ENCODE measurements at regions not wholly inside any gene's neighbourhood (a gene's known extent, or its start where the extent isn't known, plus 50 kb on each side); places are given as distances from the start of the nearest gene placed in this dataset.

- no peak overlapping the region for H3K4me3 Mint-ChIP-seq
- DNase-seq = no peak
- H3K4me1 Mint-ChIP-seq = no peaks in the 10 kb centered on the region
- H3K36me3 Mint-ChIP-seq (ENCODE audit: low read depth) = no peaks in the 10 kb centered on the region
- peaks cover 8% of the 10 kb centered on the region for H3K9me3 Mint-ChIP-seq
- H3K27me3 Mint-ChIP-seq = no peaks in the 10 kb centered on the region
- intact Hi-C loops (cut with micrococcal nuclease) = no loop called here
- H3K27ac Mint-ChIP-seq = no peak overlapping the region
Measured at GRCh38 chr1:106814418-106814817, 242.1 kb upstream of the PRMT6 start.

DNA sequence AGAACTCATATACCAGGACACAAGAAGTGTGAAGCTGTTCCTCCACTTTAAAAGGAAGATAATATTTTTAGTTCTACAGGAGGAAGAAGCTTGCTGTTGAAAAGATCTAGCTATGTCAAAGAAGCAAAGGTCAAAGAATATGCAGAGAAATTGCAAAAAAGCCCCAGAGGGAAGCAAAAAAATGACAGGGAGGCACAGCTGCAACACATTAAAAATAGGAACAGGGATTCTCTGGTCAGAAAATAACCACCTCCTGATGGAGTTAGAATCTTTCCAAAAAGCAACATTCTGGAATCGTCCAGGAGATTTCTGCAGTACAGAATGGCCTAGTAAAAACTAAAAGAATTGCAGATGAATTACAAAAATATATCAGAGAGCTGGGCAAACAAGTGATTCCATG is 238.9 kb upstream of the PRMT6 start:
- Mint-ChIP-seq H3K4me3 (no peak overlapping the region), H3K27me3 (no peaks in the 10 kb centered on the region), H3K9me3 (no peaks in the 10 kb centered on the region), H3K36me3 (ENCODE audit: low read depth) (no peaks in the 10 kb centered on the region), H3K27ac (no peak overlapping the region), H3K4me1 (no peaks in the 10 kb centered on the region)
- no peak for DNase-seq
- intact Hi-C loops (cut with micrococcal nuclease) = no loop called here

GRCh38 chr1:106831511-106831910 is 225.0 kb upstream of the PRMT6 start:
- H3K36me3 Mint-ChIP-seq (ENCODE audit: low read depth) = no peaks in the 10 kb centered on the region
- no peaks in the 10 kb centered on the region for H3K27me3 Mint-ChIP-seq
- no peak for DNase-seq
- no peaks in the 10 kb centered on the region for H3K9me3 Mint-ChIP-seq
- no peak overlapping the region for H3K27ac Mint-ChIP-seq
- no peaks in the 10 kb centered on the region for H3K4me1 Mint-ChIP-seq
- intact Hi-C loops (cut with micrococcal nuclease) = no loop called here
- H3K4me3 Mint-ChIP-seq = no peak overlapping the region

- intact Hi-C loops (cut with micrococcal nuclease) = no loop called here
- Mint-ChIP-seq H3K4me1 (no peaks in the 10 kb centered on the region), H3K27me3 (no peaks in the 10 kb centered on the region), H3K9me3 (no peaks in the 10 kb centered on the region), H3K36me3 (ENCODE audit: low read depth) (no peaks in the 10 kb centered on the region), H3K4me3 (no peak overlapping the region), H3K27ac (no peak overlapping the region)
- no peak for DNase-seq
Measured at GRCh38 chr1:106836708-106837107, 219.8 kb upstream of the PRMT6 start.

DNA sequence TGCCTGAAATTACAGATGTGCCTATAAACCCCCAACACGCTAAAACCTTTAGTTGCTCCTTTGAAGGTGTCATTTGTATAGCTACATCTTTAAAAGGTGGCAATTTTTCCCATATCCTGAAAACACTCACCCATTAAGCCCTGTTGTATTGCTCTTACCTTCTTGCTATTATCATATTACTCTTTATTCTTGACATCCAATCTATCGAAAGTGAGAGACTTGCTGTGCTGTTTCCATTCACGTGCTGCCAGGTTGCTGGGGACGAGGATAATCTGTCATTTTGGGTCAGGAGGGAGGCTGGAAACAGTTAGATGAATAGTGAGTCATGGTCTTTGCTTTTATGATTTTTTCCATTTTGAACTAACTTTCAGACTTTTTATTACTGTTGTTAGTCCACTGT is 213.0 kb upstream of the PRMT6 start:
- no peaks in the 10 kb centered on the region for H3K4me1 Mint-ChIP-seq
- no peak overlapping the region for H3K4me3 Mint-ChIP-seq
- H3K27me3 Mint-ChIP-seq = no peaks in the 10 kb centered on the region
- no peak for DNase-seq
- no peaks in the 10 kb centered on the region for H3K36me3 Mint-ChIP-seq (ENCODE audit: low read depth)
- no peaks in the 10 kb centered on the region for H3K9me3 Mint-ChIP-seq
- no peak overlapping the region for H3K27ac Mint-ChIP-seq
- intact Hi-C loops (cut with micrococcal nuclease) = no loop called here

- Mint-ChIP-seq H3K4me3 (no peak overlapping the region), H3K9me3 (no peaks in the 10 kb centered on the region), H3K4me1 (no peaks in the 10 kb centered on the region), H3K27ac (no peak overlapping the region), H3K27me3 (no peaks in the 10 kb centered on the region), H3K36me3 (ENCODE audit: low read depth) (no peaks in the 10 kb centered on the region)
- intact Hi-C loops (cut with micrococcal nuclease) = no loop called here
- DNase-seq = no peak
Measured at GRCh38 chr1:106846656-106847055, 209.8 kb upstream of the PRMT6 start.

DNA sequence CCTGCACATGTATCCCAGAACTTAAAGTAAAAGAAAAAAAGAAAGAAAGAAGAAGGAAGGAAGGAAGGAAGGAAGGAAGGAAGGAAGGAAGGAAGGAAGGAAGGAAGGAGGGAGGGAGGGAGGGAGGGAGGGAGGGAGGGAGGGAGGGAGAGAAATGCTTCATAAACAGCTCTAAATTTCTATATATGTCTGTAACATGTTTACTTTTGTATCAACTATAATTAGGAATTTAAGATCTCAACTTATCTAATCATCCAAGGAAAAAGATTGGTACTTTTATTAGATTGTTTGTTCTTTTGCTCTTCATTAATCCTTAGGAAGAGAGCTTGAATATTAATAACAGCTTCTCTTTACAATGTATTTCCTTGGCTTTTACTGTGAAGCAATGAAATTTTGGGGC is 195.4 kb upstream of the PRMT6 start:
- no peak for DNase-seq
- Mint-ChIP-seq H3K9me3 (no peaks in the 10 kb centered on the region), H3K27ac (no peak overlapping the region), H3K27me3 (no peaks in the 10 kb centered on the region), H3K4me3 (no peak overlapping the region), H3K36me3 (ENCODE audit: low read depth) (no peaks in the 10 kb centered on the region), H3K4me1 (no peaks in the 10 kb centered on the region)
- intact Hi-C loops (cut with micrococcal nuclease) = no loop called here

GRCh38 chr1:106868828-106869227 is 187.6 kb upstream of the PRMT6 start:
- intact Hi-C loops (cut with micrococcal nuclease) = no loop called here
- Mint-ChIP-seq H3K4me1 (no peaks in the 10 kb centered on the region), H3K27ac (no peak overlapping the region), H3K4me3 (no peak overlapping the region), H3K36me3 (ENCODE audit: low read depth) (no peaks in the 10 kb centered on the region), H3K9me3 (no peaks in the 10 kb centered on the region), H3K27me3 (no peaks in the 10 kb centered on the region)
- DNase-seq = no peak

DNA sequence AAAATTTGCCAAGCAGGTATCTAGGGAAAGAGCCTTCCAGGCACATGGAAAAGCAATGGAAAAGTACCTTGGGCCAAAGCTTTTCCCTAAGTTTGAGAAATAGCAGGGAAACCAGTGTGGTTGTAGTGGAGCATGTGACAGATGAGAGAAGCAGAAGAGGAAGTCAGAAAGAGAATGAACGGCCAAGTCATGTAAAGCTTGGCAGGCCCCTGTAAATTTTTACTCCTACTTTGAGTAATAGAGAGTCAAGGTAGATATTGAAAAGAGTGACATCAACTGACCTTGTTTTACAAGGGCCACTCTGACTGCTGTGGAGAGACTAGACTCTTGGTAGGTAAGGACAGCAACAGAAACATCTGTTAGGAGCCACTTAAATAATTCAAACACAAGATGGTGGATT is 180.9 kb upstream of the PRMT6 start:
- intact Hi-C loops (cut with micrococcal nuclease) = no loop called here
- Mint-ChIP-seq H3K9me3 (no peaks in the 10 kb centered on the region), H3K36me3 (ENCODE audit: low read depth) (no peaks in the 10 kb centered on the region), H3K27me3 (no peaks in the 10 kb centered on the region), H3K27ac (no peak overlapping the region), H3K4me3 (no peak overlapping the region), H3K4me1 (no peaks in the 10 kb centered on the region)
- no peak for DNase-seq

GRCh38 chr1:106876384-106876783 is 180.1 kb upstream of the PRMT6 start:
- intact Hi-C loops (cut with micrococcal nuclease) = no loop called here
- DNase-seq = no peak
- Mint-ChIP-seq H3K4me1 (no peaks in the 10 kb centered on the region), H3K36me3 (ENCODE audit: low read depth) (no peaks in the 10 kb centered on the region), H3K27ac (no peak overlapping the region), H3K4me3 (no peak overlapping the region), H3K9me3 (no peaks in the 10 kb centered on the region), H3K27me3 (no peaks in the 10 kb centered on the region)

GRCh38 chr1:106879538-106879937 is 176.9 kb upstream of the PRMT6 start:
- DNase-seq = no peak
- intact Hi-C loops (cut with micrococcal nuclease) = no loop called here
- Mint-ChIP-seq H3K27ac (no peak overlapping the region), H3K4me3 (no peak overlapping the region), H3K36me3 (ENCODE audit: low read depth) (no peaks in the 10 kb centered on the region), H3K4me1 (no peaks in the 10 kb centered on the region), H3K27me3 (no peaks in the 10 kb centered on the region), H3K9me3 (no peaks in the 10 kb centered on the region)

DNA sequence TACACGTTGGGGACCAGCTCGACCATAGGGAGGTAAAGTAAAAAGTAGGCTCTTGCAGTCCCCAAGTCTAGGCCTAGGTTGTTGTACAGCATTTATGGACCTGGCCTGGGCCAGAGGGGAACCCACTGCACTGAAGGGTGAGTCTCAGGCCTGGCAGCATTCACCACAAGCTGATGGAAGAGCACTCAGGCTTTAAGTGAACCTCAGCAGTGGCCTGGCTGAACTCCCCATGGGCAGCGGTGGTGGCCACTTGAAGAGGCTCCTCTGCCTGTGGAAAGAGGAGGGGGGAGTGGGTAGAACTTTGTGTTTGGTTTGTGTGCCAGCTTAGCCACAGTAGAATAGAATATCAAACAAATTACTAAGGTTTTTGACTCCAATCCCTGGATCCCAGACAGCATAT is 176.2 kb upstream of the PRMT6 start:
- H3K27me3 Mint-ChIP-seq = no peaks in the 10 kb centered on the region
- no peaks in the 10 kb centered on the region for H3K4me1 Mint-ChIP-seq
- H3K4me3 Mint-ChIP-seq = no peak overlapping the region
- intact Hi-C loops (cut with micrococcal nuclease) = no loop called here
- no peaks in the 10 kb centered on the region for H3K36me3 Mint-ChIP-seq (ENCODE audit: low read depth)
- no peak overlapping the region for H3K27ac Mint-ChIP-seq
- no peaks in the 10 kb centered on the region for H3K9me3 Mint-ChIP-seq
- DNase-seq = no peak

- no peaks in the 10 kb centered on the region for H3K4me1 Mint-ChIP-seq
Measured at GRCh38 chr1:106883208-106883607, 173.3 kb upstream of the PRMT6 start.

DNA sequence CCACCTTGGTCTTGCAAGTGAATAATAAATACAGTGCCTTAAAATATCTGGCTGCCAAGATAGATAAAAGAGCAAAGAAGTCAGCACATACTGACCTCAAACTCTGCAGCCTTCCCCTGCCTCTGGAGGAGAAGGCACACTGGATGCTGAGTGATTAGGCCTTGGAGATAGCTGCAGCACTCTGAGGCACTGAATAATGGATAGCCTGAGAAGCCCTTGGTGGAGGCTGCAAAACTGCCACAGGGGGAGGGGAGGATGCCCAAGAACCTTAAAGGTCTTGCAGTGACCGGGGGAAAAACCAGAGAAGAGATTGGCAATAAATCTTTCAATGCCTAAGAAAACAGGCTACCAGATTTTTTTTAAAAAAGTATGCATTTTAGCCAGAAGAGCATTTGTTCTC is 167.4 kb upstream of the PRMT6 start:
- Mint-ChIP-seq H3K4me3 (no peak overlapping the region), H3K27me3 (no peaks in the 10 kb centered on the region), H3K9me3 (no peaks in the 10 kb centered on the region), H3K4me1 (no peaks in the 10 kb centered on the region), H3K36me3 (ENCODE audit: low read depth) (no peaks in the 10 kb centered on the region), H3K27ac (no peak overlapping the region)
- DNase-seq = no peak
- intact Hi-C loops (cut with micrococcal nuclease) = no loop called here

More at GRCh38 chr1:106883208-106883607, 173.3 kb upstream of the PRMT6 start:
- DNase-seq = no peak
- no peaks in the 10 kb centered on the region for H3K9me3 Mint-ChIP-seq
- H3K36me3 Mint-ChIP-seq (ENCODE audit: low read depth) = no peaks in the 10 kb centered on the region
- H3K27me3 Mint-ChIP-seq = no peaks in the 10 kb centered on the region
- H3K27ac Mint-ChIP-seq = no peak overlapping the region
- intact Hi-C loops (cut with micrococcal nuclease) = no loop called here
- no peak overlapping the region for H3K4me3 Mint-ChIP-seq

GRCh38 chr1:106889583-106889982 is 166.9 kb upstream of the PRMT6 start:
- no peak for DNase-seq
- H3K36me3 Mint-ChIP-seq (ENCODE audit: low read depth) = no peaks in the 10 kb centered on the region
- H3K4me1 Mint-ChIP-seq = no peaks in the 10 kb centered on the region
- H3K4me3 Mint-ChIP-seq = no peak overlapping the region
- intact Hi-C loops (cut with micrococcal nuclease) = no loop called here
- no peak overlapping the region for H3K27ac Mint-ChIP-seq
- no peaks in the 10 kb centered on the region for H3K27me3 Mint-ChIP-seq
- no peaks in the 10 kb centered on the region for H3K9me3 Mint-ChIP-seq

- no peaks in the 10 kb centered on the region for H3K36me3 Mint-ChIP-seq (ENCODE audit: low read depth)
- no peak for DNase-seq
- H3K9me3 Mint-ChIP-seq = no peaks in the 10 kb centered on the region
- H3K27ac Mint-ChIP-seq = no peak overlapping the region
- no peak overlapping the region for H3K4me3 Mint-ChIP-seq
- intact Hi-C loops (cut with micrococcal nuclease) = no loop called here
- no peaks in the 10 kb centered on the region for H3K4me1 Mint-ChIP-seq
- H3K27me3 Mint-ChIP-seq = no peaks in the 10 kb centered on the region
Measured at GRCh38 chr1:106897976-106898375, 158.5 kb upstream of the PRMT6 start.

Measured in activated CD4-positive, alpha-beta T cell treated with anti-CD3 and anti-CD28 coated beads, Interleukin-2, amount 10 ng/mL, durations not matched to agents 24 days and 14 days (primary cell).